ENCODE measurements at regions not wholly inside any gene's neighbourhood (a gene's known extent, or its start where the extent isn't known, plus 50 kb on each side); places are given as distances from the start of the nearest gene placed in this dataset.

GRCh38 chr1:194175251-194175650 lies 988.8 kb upstream of the B3GALT2 start:
- DNase-seq (ENCODE audit: low spot score), result no peak

- no peak for DNase-seq (ENCODE audit: low spot score)
Measured at GRCh38 chr1:194174528-194174927, 988.1 kb upstream of the B3GALT2 start.

- DNase-seq (ENCODE audit: low spot score), result no peak
Measured at GRCh38 chr1:194171596-194171995, 985.2 kb upstream of the B3GALT2 start.

- no peak for DNase-seq (ENCODE audit: low spot score)
Measured at GRCh38 chr1:194167956-194168640, 981.7 kb upstream of the B3GALT2 start.

- no peak for DNase-seq (ENCODE audit: low spot score)
Measured at GRCh38 chr1:194164755-194165154, 978.3 kb upstream of the B3GALT2 start.

GRCh38 chr1:194161591-194161990 lies 975.2 kb upstream of the B3GALT2 start:
- no peak for DNase-seq (ENCODE audit: low spot score)

- DNase-seq (ENCODE audit: low spot score), result peak; percentile 4
Measured at GRCh38 chr1:194159941-194160340, 973.5 kb upstream of the B3GALT2 start.

GRCh38 chr1:194155962-194156361 lies 969.5 kb upstream of the B3GALT2 start:
- DNase-seq (ENCODE audit: low spot score), result no peak

GRCh38 chr1:194151056-194151455 lies 964.6 kb upstream of the B3GALT2 start:
- no peak for DNase-seq (ENCODE audit: low spot score)

GRCh38 chr1:194150242-194150641 lies 963.8 kb upstream of the B3GALT2 start:
- DNase-seq (ENCODE audit: low spot score), result no peak

GRCh38 chr1:194133152-194133551 lies 946.7 kb upstream of the B3GALT2 start:
- no peak for DNase-seq (ENCODE audit: low spot score)

GRCh38 chr1:194118086-194118485 lies 931.7 kb upstream of the B3GALT2 start:
- no peak for DNase-seq (ENCODE audit: low spot score)

- peak; percentile 6 for DNase-seq (ENCODE audit: low spot score)
Measured at GRCh38 chr1:194117582-194117981, 931.2 kb upstream of the B3GALT2 start.

GRCh38 chr1:194114288-194114687 lies 927.9 kb upstream of the B3GALT2 start:
- DNase-seq (ENCODE audit: low spot score), result no peak

GRCh38 chr1:194105381-194105780 lies 919.0 kb upstream of the B3GALT2 start:
- no peak for DNase-seq (ENCODE audit: low spot score)

- peak; percentile 23 for DNase-seq (ENCODE audit: low spot score)
Measured at GRCh38 chr1:194104247-194104844, 917.9 kb upstream of the B3GALT2 start.

- no peak for DNase-seq (ENCODE audit: low spot score)
Measured at GRCh38 chr1:194103516-194104246, 917.3 kb upstream of the B3GALT2 start.

GRCh38 chr1:194103101-194103500 lies 916.7 kb upstream of the B3GALT2 start:
- no peak for DNase-seq (ENCODE audit: low spot score)

GRCh38 chr1:194102607-194103006 lies 916.2 kb upstream of the B3GALT2 start:
- no peak for DNase-seq (ENCODE audit: low spot score)

- no peak for DNase-seq (ENCODE audit: low spot score)
Measured at GRCh38 chr1:194084755-194085154, 898.3 kb upstream of the B3GALT2 start.

GRCh38 chr1:194081444-194081843 lies 895.0 kb upstream of the B3GALT2 start:
- no peak for DNase-seq (ENCODE audit: low spot score)

GRCh38 chr1:194080826-194081225 lies 894.4 kb upstream of the B3GALT2 start:
- DNase-seq (ENCODE audit: low spot score), result no peak

GRCh38 chr1:194078765-194079164 lies 892.4 kb upstream of the B3GALT2 start:
- no peak for DNase-seq (ENCODE audit: low spot score)

Measured in SK-N-DZ (cell line).